ENCODE measurements at regions not wholly inside any gene's neighbourhood (a gene's known extent, or its start where the extent isn't known, plus 50 kb on each side); places are given as distances from the start of the nearest gene placed in this dataset.

DNA sequence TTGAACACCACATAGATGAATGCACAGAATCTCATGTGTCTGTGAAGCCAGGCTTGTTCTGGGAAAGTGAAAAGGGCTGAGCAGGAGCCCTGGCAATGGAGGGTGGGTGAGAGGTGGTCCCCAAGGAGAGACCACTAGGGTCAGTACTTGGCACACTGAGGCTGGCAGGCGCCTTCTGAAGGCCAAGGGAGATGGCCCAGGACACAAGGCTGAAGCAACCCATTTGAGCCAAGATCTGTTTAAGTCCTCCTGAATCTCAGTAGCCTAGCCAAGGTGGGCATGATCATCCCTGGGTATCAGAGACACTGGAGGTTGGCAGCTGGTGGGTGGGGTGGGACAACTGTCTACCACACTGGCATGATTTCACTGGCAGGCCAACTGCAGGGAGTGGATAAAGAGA is 1741.2 kb downstream of the TP53TG3F start:
- TF ChIP-seq, protein P1, sequence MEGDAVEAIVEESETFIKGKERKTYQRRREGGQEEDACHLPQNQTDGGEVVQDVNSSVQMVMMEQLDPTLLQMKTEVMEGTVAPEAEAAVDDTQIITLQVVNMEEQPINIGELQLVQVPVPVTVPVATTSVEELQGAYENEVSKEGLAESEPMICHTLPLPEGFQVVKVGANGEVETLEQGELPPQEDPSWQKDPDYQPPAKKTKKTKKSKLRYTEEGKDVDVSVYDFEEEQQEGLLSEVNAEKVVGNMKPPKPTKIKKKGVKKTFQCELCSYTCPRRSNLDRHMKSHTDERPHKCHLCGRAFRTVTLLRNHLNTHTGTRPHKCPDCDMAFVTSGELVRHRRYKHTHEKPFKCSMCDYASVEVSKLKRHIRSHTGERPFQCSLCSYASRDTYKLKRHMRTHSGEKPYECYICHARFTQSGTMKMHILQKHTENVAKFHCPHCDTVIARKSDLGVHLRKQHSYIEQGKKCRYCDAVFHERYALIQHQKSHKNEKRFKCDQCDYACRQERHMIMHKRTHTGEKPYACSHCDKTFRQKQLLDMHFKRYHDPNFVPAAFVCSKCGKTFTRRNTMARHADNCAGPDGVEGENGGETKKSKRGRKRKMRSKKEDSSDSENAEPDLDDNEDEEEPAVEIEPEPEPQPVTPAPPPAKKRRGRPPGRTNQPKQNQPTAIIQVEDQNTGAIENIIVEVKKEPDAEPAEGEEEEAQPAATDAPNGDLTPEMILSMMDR (IDR thresholded peaks at IDR 0.05; ENCODE audit: unreplicated experiment) = no peak
- peaks cover 57% of the 10 kb centered on the region for H3K9me3 Mint-ChIP-seq
- H3K36me3 Mint-ChIP-seq = peaks cover 1% of the 10 kb centered on the region
- DNase-seq (ENCODE audit: low spot score in 2 of 2, unreplicated experiment in 2 of 2) = no peak
- H3K4me1 Mint-ChIP-seq = no peaks in the 10 kb centered on the region
- H3K4me3 Mint-ChIP-seq = no peak overlapping the region
- H3K27me3 Mint-ChIP-seq (ENCODE audit: low read depth) = no peaks in the 10 kb centered on the region
- no peak overlapping the region for H3K27ac Mint-ChIP-seq

GRCh38 chr16:35201151-35201550 is 1741.7 kb downstream of the TP53TG3F start:
- H3K9me3 Mint-ChIP-seq = peaks cover 58% of the 10 kb centered on the region
- no peak overlapping the region for H3K4me3 Mint-ChIP-seq
- no peaks in the 10 kb centered on the region for H3K27me3 Mint-ChIP-seq (ENCODE audit: low read depth)
- no peak overlapping the region for H3K27ac Mint-ChIP-seq
- no peaks in the 10 kb centered on the region for H3K4me1 Mint-ChIP-seq
- DNase-seq (ENCODE audit: low spot score in 2 of 2, unreplicated experiment in 2 of 2) = no peak
- H3K36me3 Mint-ChIP-seq = no peaks in the 10 kb centered on the region
- TF ChIP-seq, protein P1 (IDR thresholded peaks at IDR 0.05; ENCODE audit: unreplicated experiment) = no peak

GRCh38 chr16:35203636-35204035 is 1744.2 kb downstream of the TP53TG3F start:
- Mint-ChIP-seq H3K27ac (no peak overlapping the region), H3K27me3 (ENCODE audit: low read depth) (no peaks in the 10 kb centered on the region), H3K9me3 (peaks cover 52% of the 10 kb centered on the region), H3K4me1 (no peaks in the 10 kb centered on the region), H3K4me3 (no peak overlapping the region), H3K36me3 (no peaks in the 10 kb centered on the region)
- no peak for DNase-seq (ENCODE audit: low spot score in 2 of 2, unreplicated experiment in 2 of 2)
- TF ChIP-seq, protein P1 (IDR thresholded peaks at IDR 0.05; ENCODE audit: unreplicated experiment) = no peak

GRCh38 chr16:35207059-35207999 is 1747.9 kb downstream of the TP53TG3F start:
- DNase-seq (ENCODE audit: low spot score in 2 of 2, unreplicated experiment in 2 of 2) = no peak
- peaks cover 56% of the 10 kb centered on the region for H3K9me3 Mint-ChIP-seq

GRCh38 chr16:35208001-35208935 is 1748.9 kb downstream of the TP53TG3F start:
- H3K27ac Mint-ChIP-seq = no peak overlapping the region
- peaks cover 52% of the 10 kb centered on the region for H3K9me3 Mint-ChIP-seq
- TF ChIP-seq, protein P1 (IDR thresholded peaks at IDR 0.05; ENCODE audit: unreplicated experiment) = no peak

More at GRCh38 chr16:35207059-35207999, 1747.9 kb downstream of the TP53TG3F start:
- no peaks in the 10 kb centered on the region for H3K27me3 Mint-ChIP-seq (ENCODE audit: low read depth)
- TF ChIP-seq, protein P1 (IDR thresholded peaks at IDR 0.05; ENCODE audit: unreplicated experiment) = no peak
- no peak overlapping the region for H3K27ac Mint-ChIP-seq
- no peaks in the 10 kb centered on the region for H3K4me1 Mint-ChIP-seq
- H3K4me3 Mint-ChIP-seq = no peak overlapping the region
- H3K36me3 Mint-ChIP-seq = no peaks in the 10 kb centered on the region

More at GRCh38 chr16:35208001-35208935, 1748.9 kb downstream of the TP53TG3F start:
- H3K36me3 Mint-ChIP-seq = no peaks in the 10 kb centered on the region
- no peak overlapping the region for H3K4me3 Mint-ChIP-seq
- H3K4me1 Mint-ChIP-seq = no peaks in the 10 kb centered on the region
- DNase-seq (ENCODE audit: low spot score in 2 of 2, unreplicated experiment in 2 of 2) = no peak
- H3K27me3 Mint-ChIP-seq (ENCODE audit: low read depth) = no peaks in the 10 kb centered on the region
